Right atrium auricular region (tissue), 2 donors: ENCODE measurements at regions not wholly inside any gene's neighbourhood (a gene's known extent, or its start where the extent isn't known, plus 50 kb on each side); places are given as distances from the start of the nearest gene placed in this dataset.

Experiments
- DNase-seq: peaks from one replicate; pipeline ENCODE4 v3.0.0-alpha.2; 2019; ENCODE audit warnings: low spot score
- H3K27ac ChIP-seq, 2 donors: fragments of 200-600 bp; sonication (generic); 1 replicate in 1 of 2; 2 replicates in 1 of 2; pipeline ENCODE4 v1.5.1; 2016 to 2019
- H3K27me3 ChIP-seq, 2 donors: fragments of 200-600 bp; sonication (generic); one replicate each; pipeline versions ENCODE4 v1.5.1 to v1.6.0; 2017 to 2019
- H3K36me3 ChIP-seq: fragments of 200-600 bp; sonication (generic); one replicate; pipeline ENCODE4 v1.5.1; 2016
- H3K4me1 ChIP-seq, 2 donors: fragments of 200-600 bp; sonication (generic); one replicate each; pipeline versions ENCODE4 v1.5.1 to v1.6.0; 2017 to 2019
- H3K4me3 ChIP-seq, 2 donors: fragments of 200-600 bp; sonication (generic); 1 replicate in 1 of 2; 2 replicates in 1 of 2; pipeline ENCODE4 v1.5.1; 2017 to 2019; ENCODE audit warnings: mild to moderate bottlenecking in 1 of 2, moderate library complexity in 1 of 2
- H3K9me3 ChIP-seq, 2 donors: fragments of 200-600 bp; sonication (generic); one replicate each; pipeline ENCODE4 v1.5.1; 2019
- CTCF ChIP-seq, 2 donors: fragments of 200-600 bp; sonication (generic); IDR thresholded peaks; one replicate each; pipeline ENCODE4 v1.5.1; 2019; ENCODE audit warnings: antibody characterized with exemption in 2 of 2

GRCh38 chr6:94065707-94066337, 646.5 kb upstream of the EPHA7 start:
- no peak for DNase-seq
- Histone ChIP-seq H3K9me3 (no peaks in the 10 kb centered on the region), H3K4me3 (no peak overlapping the region), H3K36me3 (no peaks in the 10 kb centered on the region), H3K27ac (no peak overlapping the region), H3K4me1 (no peaks in the 10 kb centered on the region), H3K27me3 (no peaks in the 10 kb centered on the region)
- no peak for TF ChIP-seq CTCF (IDR thresholded peaks at IDR 0.05)

- no peaks in the 10 kb centered on the region for H3K27me3 ChIP-seq
- DNase-seq, result no peak
- no peaks in the 10 kb centered on the region for H3K36me3 ChIP-seq
- H3K4me1 ChIP-seq, result no peaks in the 10 kb centered on the region
- H3K27ac ChIP-seq, result no peak overlapping the region
- no peaks in the 10 kb centered on the region for H3K9me3 ChIP-seq
- H3K4me3 ChIP-seq, result no peak overlapping the region
- TF ChIP-seq CTCF (IDR thresholded peaks at IDR 0.05), result peak in 1 of 2 donors; percentile 40
These were observed 633.4 kb upstream of the EPHA7 start for GRCh38 chr6:94052749-94053148.

- no peaks in the 10 kb centered on the region for H3K36me3 ChIP-seq
- no peak for DNase-seq
- H3K27me3 ChIP-seq, result no peaks in the 10 kb centered on the region
- H3K27ac ChIP-seq, result no peak overlapping the region
- no peak for TF ChIP-seq CTCF (IDR thresholded peaks at IDR 0.05)
- no peak overlapping the region for H3K4me3 ChIP-seq
- no peaks in the 10 kb centered on the region for H3K9me3 ChIP-seq
- H3K4me1 ChIP-seq, result no peaks in the 10 kb centered on the region
These were observed 631.2 kb upstream of the EPHA7 start for GRCh38 chr6:94050515-94050914.

- H3K27ac ChIP-seq, result no peak overlapping the region
- no peak for TF ChIP-seq CTCF (IDR thresholded peaks at IDR 0.05)
These were observed 629.6 kb upstream of the EPHA7 start for GRCh38 chr6:94049001-94049400.

GRCh38 chr6:94045099-94045829, 625.9 kb upstream of the EPHA7 start:
- Histone ChIP-seq H3K27ac (no peak overlapping the region), H3K4me3 (no peak overlapping the region), H3K9me3 (no peaks in the 10 kb centered on the region), H3K27me3 (no peaks in the 10 kb centered on the region), H3K36me3 (no peaks in the 10 kb centered on the region), H3K4me1 (no peaks in the 10 kb centered on the region)
- TF ChIP-seq CTCF (IDR thresholded peaks at IDR 0.05), result no peak
- no peak for DNase-seq

More at GRCh38 chr6:94049001-94049400, 629.6 kb upstream of the EPHA7 start:
- no peaks in the 10 kb centered on the region for H3K4me1 ChIP-seq
- H3K4me3 ChIP-seq, result no peak overlapping the region
- DNase-seq, result no peak
- no peaks in the 10 kb centered on the region for H3K9me3 ChIP-seq
- no peaks in the 10 kb centered on the region for H3K36me3 ChIP-seq
- no peaks in the 10 kb centered on the region for H3K27me3 ChIP-seq
